Chondrocyte (in vitro differentiated cells): ENCODE measurements at regions not wholly inside any gene's neighbourhood (a gene's known extent, or its start where the extent isn't known, plus 50 kb on each side); places are given as distances from the start of the nearest gene placed in this dataset.

Source experiments
- DNase-seq: peaks from one replicate; pipeline ENCODE4 v3.0.0; 2021; ENCODE audit warnings: mixed read lengths, low spot score
- H3K27ac Mint-ChIP-seq: one replicate; pipeline ENCODE4 v1.8.0; 2021; ENCODE audit warnings: mild to moderate bottlenecking, moderate library complexity, mixed read lengths; ENCODE audit not compliant: unreplicated experiment
- H3K27me3 Mint-ChIP-seq: 2 replicates; pipeline ENCODE4 v1.8.0; 2021; ENCODE audit warnings: low read depth, mixed read lengths
- H3K36me3 Mint-ChIP-seq: 2 replicates; pipeline ENCODE4 v1.8.0; 2021; ENCODE audit warnings: low read depth, mixed read lengths
- H3K4me1 Mint-ChIP-seq: 2 replicates; pipeline ENCODE4 v1.8.0; 2021; ENCODE audit warnings: low read depth, mild to moderate bottlenecking, mixed read lengths
- H3K4me3 Mint-ChIP-seq: one replicate; pipeline ENCODE4 v1.8.0; 2021; ENCODE audit warnings: mild to moderate bottlenecking, moderate library complexity, mixed read lengths; ENCODE audit not compliant: unreplicated experiment
- H3K9me3 Mint-ChIP-seq: 2 replicates; pipeline ENCODE4 v1.8.0; 2021; ENCODE audit warnings: low read depth, mixed read lengths
- CTCF ChIP-seq: fragments of 200-600 bp; sonication (generic); IDR thresholded peaks from 2 replicates; pipeline ENCODE4 v1.5.0; 2021; ENCODE audit warnings: antibody characterized with exemption, mild to moderate bottlenecking, moderate library complexity

DNA sequence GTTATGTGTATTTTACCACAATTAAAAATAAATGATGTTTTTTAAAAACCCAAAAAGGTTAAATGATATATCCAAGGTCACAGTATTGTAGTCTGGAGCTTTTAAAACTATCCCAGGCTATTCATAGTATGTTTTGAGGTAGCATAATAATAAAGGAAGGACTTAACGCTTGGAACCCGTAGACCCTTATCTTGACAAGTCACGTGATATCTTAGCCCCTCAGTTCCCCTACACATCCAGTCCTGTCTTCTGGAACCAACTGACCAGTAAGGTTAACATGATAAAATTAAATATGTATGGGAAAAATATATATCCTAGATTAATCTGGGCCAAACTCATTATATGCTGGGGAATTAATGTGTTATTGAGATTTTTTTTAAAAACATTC is 142.2 kb downstream of the RXFP2 start:
- TF ChIP-seq CTCF = no peak
- H3K27ac Mint-ChIP-seq = no peak overlapping the region
- no peak overlapping the region for H3K4me3 Mint-ChIP-seq
- peaks cover 36% of the 10 kb centered on the region for H3K4me1 Mint-ChIP-seq
- H3K27me3 Mint-ChIP-seq = no peaks in the 10 kb centered on the region
- no peak for DNase-seq
- peaks cover 5% of the 10 kb centered on the region for H3K36me3 Mint-ChIP-seq
- no peaks in the 10 kb centered on the region for H3K9me3 Mint-ChIP-seq

GRCh38 chr13:31882794-31883193 is 143.5 kb downstream of the RXFP2 start:
- peaks cover 42% of the 10 kb centered on the region for H3K4me1 Mint-ChIP-seq
- H3K4me3 Mint-ChIP-seq = no peak overlapping the region
- H3K27ac Mint-ChIP-seq = no peak overlapping the region
- H3K27me3 Mint-ChIP-seq = no peaks in the 10 kb centered on the region
- H3K9me3 Mint-ChIP-seq = no peaks in the 10 kb centered on the region
- peaks cover 5% of the 10 kb centered on the region for H3K36me3 Mint-ChIP-seq
- no peak for TF ChIP-seq CTCF
- DNase-seq = no peak

- H3K27ac Mint-ChIP-seq = no peak overlapping the region
- H3K4me3 Mint-ChIP-seq = no peak overlapping the region
- no peaks in the 10 kb centered on the region for H3K9me3 Mint-ChIP-seq
- peaks cover 5% of the 10 kb centered on the region for H3K36me3 Mint-ChIP-seq
- peaks cover 47% of the 10 kb centered on the region for H3K4me1 Mint-ChIP-seq
- no peak for DNase-seq
- TF ChIP-seq CTCF = no peak
- no peaks in the 10 kb centered on the region for H3K27me3 Mint-ChIP-seq
Observed at GRCh38 chr13:31884556-31884955, 145.2 kb downstream of the RXFP2 start.

GRCh38 chr13:31885994-31886393 is 145.6 kb upstream of the FRY start:
- Mint-ChIP-seq H3K27ac (no peak overlapping the region), H3K9me3 (no peaks in the 10 kb centered on the region)
- DNase-seq = no peak

DNA sequence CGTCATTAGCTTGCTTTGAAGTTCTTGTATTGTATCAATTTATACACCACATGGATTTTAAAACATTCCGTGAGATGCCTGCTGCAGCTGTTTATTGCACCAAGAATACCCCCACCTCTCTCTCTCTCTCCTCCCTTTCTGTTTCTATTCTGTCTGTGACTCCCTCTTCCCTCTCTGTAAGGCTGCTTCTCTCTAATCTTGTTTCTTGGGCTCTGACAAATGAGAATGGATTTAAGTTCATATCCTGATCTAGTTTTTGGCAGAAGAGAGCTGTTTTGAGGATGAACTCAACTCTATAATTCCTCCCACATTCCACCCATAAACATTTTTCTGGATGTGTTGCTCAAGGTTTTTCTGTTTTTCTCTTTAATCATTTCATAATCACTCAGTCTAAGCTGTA is 144.3 kb upstream of the FRY start:
- H3K36me3 Mint-ChIP-seq = peaks cover 5% of the 10 kb centered on the region
- H3K9me3 Mint-ChIP-seq = no peaks in the 10 kb centered on the region
- no peak for TF ChIP-seq CTCF
- peaks cover 54% of the 10 kb centered on the region for H3K4me1 Mint-ChIP-seq
- no peak for DNase-seq
- H3K4me3 Mint-ChIP-seq = no peak overlapping the region
- peak overlapping the region; percentile 18 for H3K27ac Mint-ChIP-seq
- H3K27me3 Mint-ChIP-seq = no peaks in the 10 kb centered on the region

More at GRCh38 chr13:31885994-31886393, 145.6 kb upstream of the FRY start:
- no peaks in the 10 kb centered on the region for H3K27me3 Mint-ChIP-seq
- no peak overlapping the region for H3K4me3 Mint-ChIP-seq
- peaks cover 47% of the 10 kb centered on the region for H3K4me1 Mint-ChIP-seq
- H3K36me3 Mint-ChIP-seq = peaks cover 5% of the 10 kb centered on the region
- TF ChIP-seq CTCF = no peak
